NCI-H510A treated with DMSO at 0.1 percent for 48 hours (cell line): ENCODE measurements at regions not wholly inside any gene's neighbourhood (a gene's known extent, or its start where the extent isn't known, plus 50 kb on each side); places are given as distances from the start of the nearest gene placed in this dataset.

ENCODE experiments used
- DNase-seq: peaks from one replicate; lab custom pipeline; 2025; lab: John Stamatoyannopoulos, UW

DNA sequence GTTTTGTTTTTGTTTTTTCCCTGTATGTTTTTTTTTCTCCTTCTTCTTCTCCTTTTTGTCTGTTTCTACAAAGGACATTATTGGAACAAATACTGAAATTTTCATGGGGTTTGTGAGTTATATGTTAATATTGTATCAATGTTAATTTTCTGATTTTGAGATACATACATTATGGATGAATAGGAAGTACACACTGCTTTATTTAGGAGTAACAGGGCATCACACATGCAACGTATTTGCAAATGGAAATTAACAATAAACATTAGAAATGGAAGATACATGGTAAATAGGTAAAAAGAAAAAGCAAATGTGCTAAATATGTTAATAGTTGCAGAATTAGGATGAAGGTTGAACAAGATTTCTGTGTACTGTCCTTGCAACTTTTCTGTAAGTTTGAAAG lies 477.2 kb upstream of the INTU start:
- no peak for DNase-seq

DNA sequence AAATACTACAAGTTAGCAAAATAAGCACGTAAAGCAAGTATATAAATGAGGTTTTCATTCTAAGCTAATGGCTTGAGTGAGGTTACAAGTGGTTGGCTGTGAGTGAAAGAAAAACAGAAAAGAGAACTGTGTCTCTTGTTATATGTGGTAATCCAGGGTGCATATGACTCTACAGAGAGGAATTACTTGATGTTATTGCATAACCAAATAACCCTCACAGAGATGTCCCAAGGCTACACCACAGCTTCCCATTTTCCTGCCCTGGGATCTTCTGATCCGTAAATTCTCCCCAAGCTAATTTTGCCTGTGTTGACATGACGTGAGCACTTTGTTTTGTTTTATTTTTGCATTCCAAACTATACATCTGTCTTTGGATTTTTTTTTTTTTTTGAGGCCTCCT lies 470.0 kb upstream of the INTU start:
- no peak for DNase-seq

DNA sequence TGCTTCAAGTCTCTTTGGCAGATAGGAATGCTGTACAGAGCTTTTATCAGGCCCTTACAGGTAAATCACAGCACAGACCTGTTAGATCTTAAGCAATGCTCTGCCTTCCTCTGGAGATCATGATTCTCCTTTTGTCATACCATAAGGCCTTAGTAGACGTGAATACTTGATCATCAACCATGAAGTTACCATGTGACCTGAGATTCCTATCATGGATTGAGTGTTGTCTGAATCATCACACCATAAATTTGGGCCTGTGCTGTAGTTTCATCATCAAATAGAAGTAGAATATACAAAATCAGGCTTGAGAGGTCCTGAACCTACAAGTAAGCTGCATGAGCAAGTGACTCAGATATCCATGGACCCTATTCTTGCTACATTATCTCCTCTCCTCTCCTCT lies 466.8 kb upstream of the INTU start:
- DNase-seq, result no peak

DNA sequence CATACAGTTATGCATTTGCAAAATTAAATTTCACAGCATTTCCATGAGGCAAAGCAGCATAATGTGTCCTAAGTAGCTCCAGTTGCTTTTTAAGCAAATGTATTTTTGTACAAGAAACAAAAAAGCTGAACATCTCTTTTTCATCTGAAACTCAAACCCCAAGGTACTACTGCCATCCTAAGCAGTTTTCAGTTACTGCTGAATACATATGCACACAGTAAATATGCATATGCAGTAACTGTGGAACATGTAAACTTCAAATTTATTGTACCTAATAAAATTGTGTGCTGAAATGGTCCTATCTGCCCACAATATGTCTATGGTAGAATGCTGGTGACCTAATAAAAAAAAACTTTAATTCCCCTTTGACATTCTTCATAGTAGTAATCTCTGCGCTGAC lies 458.6 kb upstream of the INTU start:
- no peak for DNase-seq

DNA sequence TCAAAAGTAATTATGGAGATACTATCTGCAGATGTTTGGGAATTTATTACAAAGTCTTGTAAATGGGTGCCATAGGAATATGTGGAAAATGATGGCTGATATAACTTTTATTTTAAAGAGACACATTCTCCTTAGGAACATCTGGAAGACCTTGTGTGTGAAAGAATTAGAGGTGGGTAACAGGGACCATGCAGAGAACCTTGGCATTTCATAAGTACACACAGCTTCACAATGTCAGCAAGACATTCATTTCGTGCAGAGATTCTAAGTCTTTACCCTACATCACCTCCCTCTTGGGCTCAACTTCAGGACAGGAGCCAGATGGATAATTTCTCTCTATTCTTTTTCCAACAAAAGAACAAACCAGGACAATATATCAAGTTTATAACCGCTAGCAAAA lies 458.1 kb upstream of the INTU start:
- DNase-seq, result no peak

DNA sequence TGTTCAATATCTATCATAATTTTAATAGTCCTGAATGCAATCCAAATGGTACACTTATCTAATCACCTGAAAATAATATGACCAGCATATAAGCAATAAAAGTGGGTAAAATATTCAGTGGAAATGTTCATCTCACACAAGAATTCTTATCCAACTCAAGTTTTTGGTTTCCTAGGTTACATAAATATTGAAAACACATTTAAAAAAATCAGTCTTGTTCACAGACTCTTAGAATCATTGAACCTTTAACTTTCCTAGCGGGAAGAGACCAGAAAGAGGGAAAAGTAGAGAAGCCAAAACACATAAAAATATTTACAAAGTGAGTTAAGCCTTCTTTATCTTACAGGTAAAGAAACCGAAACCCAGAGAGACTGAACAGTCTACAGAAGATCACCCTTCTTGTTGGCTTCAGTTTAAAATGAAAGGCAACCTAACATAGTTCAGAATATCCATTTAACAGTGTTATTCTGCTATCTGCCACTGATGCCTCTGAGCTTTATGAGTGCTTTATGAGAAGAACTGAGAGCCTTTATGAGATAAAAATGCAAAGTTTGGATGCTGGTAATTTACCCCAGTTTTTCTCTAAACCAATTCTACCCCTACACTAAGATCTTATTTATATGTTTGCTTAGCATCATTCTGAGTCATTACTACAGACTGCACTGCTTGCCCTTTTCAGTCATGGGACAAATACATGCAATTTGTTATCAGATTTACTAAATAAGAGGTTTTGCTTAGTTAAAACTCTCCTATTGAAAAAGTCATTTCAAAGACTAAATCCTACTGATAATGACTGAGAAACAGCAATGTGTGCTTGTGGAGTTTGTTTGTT lies 453.3 kb upstream of the INTU start:
- no peak for DNase-seq

DNA sequence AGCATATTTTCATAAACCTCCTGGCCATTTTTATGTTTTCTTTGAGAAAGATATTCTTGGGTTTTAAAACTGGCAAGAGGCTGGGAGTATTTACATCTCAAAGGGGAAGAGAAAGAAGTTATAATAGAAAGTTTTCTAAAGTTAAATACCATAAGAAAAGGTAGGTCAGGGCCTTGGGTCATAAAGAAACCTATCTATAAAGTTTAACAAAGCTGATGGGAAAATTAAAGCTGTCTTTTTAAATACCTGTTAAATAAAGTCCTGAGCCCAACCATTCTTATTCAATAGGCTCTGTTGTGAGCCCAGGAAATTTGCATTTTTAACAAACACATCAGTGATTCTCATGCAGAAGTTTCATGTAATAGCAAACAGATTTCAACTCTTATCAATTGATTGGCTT lies 451.8 kb upstream of the INTU start:
- DNase-seq, result no peak

DNA sequence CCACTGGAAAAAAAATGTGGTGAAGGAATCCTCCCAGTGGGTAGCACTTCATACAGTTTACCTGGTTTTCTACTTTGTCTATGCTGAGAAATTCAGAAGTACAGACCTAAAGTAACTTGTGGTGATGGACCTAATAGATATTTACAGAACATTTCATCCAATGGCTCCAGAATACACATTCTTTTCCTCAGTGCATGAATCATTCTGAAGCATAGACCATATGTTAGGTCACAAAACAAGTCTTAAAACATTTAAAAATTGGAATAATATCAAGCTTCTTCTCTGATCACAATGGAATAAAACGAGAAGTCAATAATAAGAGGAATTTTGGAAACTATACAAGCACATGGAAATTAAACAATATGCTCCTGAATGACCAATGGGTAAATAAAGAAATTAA lies 450.1 kb upstream of the INTU start:
- no peak for DNase-seq

DNA sequence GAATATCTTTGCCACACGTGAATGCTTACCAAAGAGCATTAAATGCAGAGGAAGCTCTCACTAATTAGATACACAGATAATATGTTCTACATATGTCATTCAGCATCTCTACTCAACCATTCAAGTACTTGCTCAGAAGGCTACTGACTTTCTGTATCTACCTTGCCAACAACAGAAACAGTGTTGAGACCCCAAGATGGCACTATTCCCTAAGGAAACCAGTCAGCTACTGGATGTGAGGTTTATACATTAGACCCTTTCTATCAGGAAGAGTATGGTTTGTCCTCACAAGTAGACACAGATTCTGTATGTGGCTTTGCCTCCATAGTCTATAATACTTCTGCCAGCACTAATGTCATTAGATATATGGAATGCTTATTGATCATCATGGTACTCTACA lies 443.9 kb upstream of the INTU start:
- DNase-seq, result no peak

DNA sequence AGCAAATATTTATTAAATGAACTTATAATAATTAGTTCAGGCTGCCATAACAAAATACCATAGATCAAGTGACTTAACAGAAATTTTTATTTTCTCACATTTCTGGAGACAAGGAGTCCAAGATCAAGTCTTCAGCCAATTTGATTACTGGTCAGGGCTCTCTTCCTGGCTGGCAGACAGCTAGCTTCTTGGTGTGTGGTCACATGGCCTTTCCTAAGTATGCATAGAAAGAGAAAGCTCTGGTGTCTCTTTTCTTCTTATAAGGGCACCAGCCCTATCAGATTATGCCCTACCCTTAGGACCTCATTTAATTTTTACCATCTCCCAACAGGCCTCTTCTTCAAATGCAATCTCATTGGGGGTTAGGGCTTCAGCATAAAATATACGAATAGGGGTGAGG lies 438.5 kb upstream of the INTU start:
- no peak for DNase-seq

DNA sequence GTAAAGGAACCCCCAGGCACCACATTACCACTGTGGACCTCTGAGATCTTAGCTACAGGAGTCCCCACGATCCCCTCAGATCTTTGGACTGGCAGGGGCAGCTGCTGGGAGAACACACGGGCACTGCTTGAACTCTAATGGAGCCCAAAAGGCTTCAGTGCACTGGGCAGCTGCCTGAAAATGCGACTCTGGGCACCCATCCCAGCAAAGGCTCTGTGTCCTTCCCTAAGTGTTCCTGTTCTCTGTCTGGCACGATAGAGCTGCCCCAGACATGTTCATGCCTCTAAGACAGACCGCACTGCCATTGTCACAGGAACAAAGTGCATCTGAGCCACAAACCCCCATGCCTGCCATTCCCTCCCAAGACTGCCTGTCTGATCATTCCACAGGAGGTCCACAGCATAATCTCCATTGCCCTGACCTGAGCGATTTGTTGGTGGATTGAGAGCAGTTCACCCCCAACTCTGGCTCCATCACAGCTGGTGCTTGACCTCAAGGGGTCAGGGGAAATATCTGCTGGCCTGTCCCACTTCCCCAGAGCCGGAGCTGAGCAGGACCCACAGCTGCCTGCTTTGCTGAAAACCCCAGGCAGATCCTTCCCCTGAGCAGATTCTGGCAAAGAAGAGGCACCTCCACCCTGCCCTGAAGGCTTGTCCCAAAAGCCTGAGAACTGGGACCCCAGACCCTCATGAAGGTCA lies 436.0 kb upstream of the INTU start:
- no peak for DNase-seq

DNA sequence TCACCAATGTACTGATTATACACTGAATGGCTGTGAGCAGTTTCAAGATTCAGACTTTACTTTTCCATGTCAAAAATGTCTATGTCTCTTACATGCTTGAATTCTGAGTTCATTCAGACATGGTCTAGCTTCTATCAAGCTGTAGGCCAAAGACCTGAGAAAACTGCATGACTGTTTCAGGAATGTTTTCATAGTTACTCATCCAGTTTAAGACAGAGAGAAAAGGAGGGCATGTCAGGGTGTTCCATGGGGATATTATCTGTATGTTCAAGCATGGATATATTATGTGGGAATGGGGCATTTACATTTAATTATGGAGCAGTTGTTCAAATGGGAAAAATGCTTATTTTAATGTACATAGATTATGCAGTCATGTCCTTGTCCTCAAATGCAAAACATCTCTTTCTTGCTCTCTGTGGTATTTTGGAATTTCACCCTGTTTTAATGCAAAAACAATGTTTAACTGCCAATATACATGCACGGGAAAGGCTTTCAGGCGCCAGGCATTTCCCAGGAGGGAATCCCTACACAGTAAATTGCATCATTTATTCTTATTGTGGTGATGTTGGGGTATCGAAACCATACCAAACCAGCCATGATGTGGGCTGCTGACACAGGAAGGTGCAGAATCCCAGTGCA lies 429.1 kb upstream of the INTU start:
- no peak for DNase-seq

DNA sequence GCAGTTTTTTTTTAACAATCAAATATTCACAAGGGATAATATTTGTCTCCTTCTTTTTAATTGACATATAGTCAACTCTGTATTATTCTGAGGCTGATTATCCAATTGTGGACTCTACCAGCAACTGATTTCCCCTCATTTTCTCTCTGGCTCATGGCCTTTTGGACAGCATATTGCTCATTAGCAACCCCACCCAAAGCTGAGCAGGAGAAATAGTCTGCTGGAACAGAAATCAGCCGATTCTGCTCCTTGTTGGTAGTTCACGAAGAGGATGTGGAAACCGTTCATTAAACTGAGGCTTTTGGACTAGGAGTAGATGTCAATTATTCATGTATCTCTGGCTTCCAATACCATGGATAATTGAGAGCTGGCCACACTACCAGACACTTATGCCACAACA lies 428.4 kb upstream of the INTU start:
- no peak for DNase-seq

DNA sequence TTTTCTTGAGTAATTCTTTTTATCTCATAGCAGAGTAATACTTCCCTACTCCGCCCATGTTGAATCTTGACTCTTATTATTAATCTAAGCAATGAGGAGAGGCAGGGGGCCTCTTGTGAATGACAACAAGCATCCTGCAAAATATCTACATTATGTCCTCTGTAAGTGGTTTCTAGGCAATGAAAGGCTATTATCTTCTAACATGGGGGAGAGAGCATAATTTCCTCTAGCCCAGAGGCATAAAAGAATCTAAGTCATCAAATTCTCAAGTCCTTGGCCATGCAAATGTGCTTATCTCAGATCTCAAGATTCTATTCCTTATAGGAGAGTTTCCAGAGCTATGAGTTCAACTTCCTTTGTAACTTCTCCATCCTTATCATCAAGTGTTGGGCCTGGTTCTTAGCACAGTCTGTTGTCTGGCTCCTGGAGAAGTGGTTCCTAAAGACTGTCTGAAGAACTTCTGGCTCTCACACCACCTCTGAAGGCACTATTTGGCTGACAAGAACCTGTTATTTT lies 423.1 kb upstream of the INTU start:
- DNase-seq, result no peak

DNA sequence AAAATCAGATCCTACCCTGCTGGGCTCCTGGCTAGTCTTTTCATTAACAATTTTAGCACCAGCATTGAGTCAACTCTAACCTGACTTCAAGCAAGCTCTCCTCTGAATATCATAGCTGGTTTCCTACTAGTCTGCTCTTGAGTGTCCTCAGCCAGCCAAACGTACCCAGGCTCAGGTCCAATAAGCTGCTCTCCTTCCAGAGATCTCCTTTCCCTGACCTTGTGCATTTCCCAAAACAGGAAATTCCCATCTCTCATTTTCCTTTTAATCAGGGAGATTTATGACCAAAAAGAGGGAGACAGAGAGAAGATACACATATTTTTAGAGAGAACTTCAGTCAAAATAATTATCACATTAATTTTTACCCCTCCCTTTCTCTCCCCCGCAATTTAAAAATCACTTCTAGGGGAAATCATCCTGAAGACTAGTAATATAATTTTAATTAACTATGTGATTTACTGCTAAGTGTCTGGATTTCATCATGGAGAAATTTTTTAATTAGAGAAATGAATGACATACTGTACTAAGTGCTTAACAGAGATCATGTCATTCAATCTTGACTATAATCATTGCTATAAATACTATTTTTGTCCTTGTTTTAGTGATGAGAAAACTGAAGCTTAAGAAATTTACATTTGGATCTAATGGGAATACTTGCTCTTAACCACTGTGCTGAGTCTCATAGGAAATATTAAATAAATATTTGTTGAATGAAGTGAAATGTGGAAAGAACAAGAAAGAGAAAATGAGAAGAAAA lies 421.7 kb upstream of the INTU start:
- no peak for DNase-seq

DNA sequence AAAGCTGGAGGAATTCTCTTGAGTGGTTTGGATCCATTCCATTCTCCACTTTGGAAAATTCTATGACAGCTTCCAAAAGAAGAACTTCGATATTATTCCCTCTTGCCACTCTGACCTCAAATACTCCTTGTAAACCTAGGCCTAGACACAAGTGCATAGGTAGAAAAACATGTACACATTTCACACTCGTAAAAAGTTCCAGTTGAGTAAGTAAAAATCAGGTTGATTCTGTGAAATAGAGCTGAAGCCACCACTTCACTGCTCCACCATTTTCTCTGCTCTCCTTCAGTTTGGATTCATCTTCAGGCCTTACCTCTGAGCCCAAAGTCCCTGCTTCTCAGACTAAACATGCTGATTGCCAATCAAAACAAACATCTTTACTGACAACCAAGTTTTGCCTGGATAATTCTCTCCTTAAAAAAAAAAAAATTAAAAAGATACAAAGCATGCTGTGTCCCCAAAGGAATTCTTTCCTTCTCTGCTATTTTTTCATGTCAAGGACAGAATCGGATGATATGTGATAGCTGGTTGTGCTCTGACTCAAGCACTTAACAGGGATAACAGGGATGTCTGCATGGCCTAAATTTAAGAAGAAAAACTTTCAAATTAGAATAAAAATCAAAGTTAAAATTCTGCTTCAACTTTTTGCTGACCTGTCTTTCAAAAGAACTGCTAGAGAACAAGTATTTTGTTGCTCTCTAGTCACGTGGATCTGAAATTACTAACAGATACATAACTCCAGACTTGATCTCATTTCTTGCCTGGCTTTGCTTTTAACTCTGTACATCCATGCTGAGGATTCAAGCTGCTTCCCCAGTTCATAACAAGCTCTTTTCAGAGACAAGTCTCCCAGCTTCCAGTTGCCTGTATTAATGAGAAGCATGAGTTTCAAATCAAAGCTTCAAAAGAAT lies 420.9 kb upstream of the INTU start:
- no peak for DNase-seq

DNA sequence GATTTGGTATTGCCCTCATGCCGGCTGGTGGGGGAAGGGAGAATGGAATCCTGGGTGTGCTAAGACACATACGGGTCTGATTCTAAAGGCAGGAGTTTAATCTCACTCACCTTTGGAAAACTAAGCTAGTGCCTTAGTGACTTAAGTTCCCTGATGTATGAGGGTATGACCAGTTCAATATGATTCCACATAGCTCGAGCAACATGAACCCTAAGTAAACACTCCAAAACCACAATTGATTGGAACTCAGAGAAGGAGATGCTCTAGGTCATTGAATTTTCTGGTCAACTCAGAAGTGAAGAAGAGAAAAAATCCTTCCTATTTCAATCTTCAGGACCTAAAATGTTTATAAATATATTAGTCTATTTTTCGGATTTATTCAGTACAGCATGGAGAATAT lies 420.1 kb upstream of the INTU start:
- peak; percentile 34 for DNase-seq

DNA sequence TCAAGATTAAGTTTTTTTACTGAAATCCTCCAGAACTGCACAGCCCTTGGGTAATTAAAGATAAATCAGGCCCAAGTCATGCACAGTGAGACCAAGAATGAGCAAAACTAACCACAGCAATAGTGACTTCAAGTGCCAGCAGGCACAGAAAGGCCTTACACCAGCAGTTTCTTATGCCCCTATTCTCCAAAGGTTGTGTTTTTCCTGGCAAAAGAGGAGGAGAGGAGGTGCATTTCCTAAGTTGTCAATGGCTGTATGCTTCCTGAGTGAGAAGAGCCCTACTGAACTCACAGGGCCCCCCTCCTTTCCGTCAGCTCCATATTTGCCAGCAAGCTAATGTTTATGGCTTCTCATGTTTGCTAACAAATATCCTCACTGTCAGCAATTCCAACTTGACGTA lies 418.7 kb upstream of the INTU start:
- DNase-seq, result no peak

DNA sequence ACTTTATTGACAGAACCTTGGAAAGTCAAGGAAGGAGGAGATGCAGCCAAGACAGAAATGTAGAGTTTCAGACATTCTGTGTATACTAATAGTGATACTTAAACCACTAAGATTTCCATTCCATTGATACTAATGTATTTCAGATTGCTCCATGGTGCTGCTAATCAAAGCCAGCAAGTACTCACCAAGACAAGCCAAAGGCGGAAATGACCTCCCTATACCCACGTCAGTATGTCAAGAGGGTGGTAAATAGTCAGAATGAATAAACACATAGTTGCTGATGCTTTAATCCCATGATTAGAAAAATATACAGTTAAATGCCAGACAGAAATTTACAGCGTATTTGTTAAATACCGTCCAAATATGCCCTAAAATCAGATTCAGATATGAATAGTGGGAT lies 417.8 kb upstream of the INTU start:
- DNase-seq, result no peak

DNA sequence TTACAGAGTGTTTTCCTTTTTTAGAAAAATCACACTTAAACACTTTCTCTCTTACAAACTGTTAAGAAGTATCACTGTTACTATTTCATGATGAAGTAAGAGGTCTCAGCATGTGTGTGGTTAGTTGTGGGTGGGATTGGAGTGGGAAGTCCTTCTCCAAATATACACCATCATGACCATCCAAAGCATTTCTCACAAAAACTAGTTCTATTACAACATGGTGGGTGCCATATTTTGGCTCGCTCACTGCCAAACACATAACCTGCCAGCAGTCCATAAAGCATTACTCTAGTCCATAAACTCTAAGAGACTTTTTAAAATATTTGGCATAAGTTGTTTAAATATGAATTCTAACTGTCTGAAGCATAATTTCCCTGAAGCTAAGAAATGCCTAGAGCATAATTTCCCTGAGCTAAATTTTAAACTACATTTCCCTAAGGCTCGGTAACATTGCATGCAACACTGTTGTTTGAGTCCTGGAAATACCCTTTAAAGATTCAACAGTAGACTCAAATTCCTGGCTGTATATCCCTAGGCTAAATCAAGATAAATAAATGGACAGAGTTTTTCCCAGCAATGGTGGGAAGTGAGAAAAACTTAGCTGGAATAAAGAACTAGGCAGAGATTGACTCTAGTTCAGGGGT lies 415.0 kb upstream of the INTU start:
- no peak for DNase-seq

DNA sequence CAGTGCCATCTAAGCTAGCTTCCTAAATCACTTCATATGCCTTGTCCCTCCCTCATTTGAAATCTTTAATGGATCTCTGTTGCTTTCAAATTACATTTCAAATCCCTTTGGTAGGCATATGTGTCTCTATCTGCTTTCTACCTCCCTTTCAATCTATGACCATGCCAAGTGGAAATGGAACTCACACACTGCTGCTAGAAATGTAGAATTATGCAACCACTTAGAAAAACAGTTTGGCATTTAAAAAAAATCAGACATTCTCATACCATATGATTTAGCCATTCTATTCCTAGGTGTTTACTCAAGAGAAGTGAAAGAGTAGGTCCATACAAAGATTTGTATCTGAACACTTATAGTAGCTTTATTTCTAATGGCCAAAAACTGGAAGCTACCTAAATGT lies 413.5 kb upstream of the INTU start:
- no peak for DNase-seq
